ENCODE measurements at regions not wholly inside any gene's neighbourhood (a gene's known extent, or its start where the extent isn't known, plus 50 kb on each side); places are given as distances from the start of the nearest gene placed in this dataset.

DNA sequence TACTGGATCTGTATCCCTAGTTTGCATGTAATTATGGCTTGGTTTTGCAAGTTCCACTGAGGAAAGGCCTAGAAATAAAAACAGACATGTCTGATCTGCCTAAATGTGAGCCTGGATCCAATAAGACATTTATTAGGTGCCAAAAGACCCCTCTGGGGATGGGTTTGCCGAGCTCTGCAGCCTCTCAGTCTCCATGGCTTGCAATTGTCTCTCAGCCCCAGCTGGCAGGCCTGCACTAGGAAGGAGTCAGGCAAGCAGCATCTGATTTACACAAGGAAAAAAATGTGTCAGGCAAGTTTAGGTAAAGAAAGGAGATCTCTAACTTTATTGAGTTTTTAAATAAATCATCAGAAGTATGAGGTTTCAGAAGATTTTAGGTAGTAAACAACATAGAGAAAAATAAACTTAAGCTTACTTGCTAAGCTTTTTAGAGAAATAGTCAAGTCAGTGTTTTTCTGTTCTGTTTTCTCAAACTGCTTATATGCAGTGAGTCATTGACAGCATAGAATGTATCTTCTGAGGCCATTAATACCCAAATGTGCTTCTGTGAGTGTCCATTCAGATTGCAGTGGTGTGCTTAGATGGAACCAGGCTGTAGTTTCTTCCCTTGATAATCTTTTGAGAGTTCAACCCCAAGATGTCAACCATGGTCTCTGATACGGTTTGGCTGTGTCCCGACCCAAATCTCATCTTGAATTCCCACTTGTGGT is 121.0 kb downstream of the FHL5 start:
- intact Hi-C loops (cut with micrococcal nuclease; ENCODE audit: unreplicated experiment) = no loop called here

DNA sequence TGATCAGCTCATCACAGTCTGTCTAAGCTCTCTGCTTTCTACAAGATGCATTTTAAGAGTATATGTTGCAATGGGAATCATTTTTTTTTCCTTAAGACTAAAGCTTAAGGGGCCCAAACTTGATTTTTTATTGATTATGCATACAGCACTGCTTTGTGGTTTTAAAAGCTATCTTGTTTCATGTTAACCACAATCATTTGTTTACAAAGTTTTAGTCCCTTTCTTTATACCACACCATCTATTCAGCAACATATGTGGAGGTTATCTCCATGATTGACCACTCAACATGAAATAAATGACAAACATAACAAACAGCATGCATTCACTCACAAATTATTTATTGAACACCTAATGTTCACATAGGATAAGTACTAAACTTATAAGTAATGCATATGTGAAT is 119.1 kb downstream of the FHL5 start:
- Histone ChIP-seq H3K27ac (ENCODE audit: low read depth, low read length, poor library complexity, severe bottlenecking) (no peak overlapping the region), H3K4me3 (ENCODE audit: low read depth, low read length, poor library complexity, severe bottlenecking) (no peak overlapping the region), H3K4me1 (ENCODE audit: insufficient read depth, low read length, poor library complexity, severe bottlenecking) (no peaks in the 10 kb centered on the region), H3K27me3 (replicated peaks; ENCODE audit: insufficient read depth, low read depth, low read length, poor library complexity) (no peaks in the 10 kb centered on the region), H3K36me3 (ENCODE audit: insufficient read depth, low read length, poor library complexity, severe bottlenecking) (no peaks in the 10 kb centered on the region), H3K9me3 (ENCODE audit: low read depth, low read length, poor library complexity, severe bottlenecking) (no peaks in the 10 kb centered on the region)
- POLR2A ChIA-PET (ENCODE audit: low non-redundant PET) = no interaction called here
- DNase-seq (ENCODE audit: low spot score) = no peak
- no peak for TF ChIP-seq EZH2 (IDR thresholded peaks at IDR 0.05; ENCODE audit: borderline replicate concordance, low read depth, low read length, poor library complexity, severe bottlenecking)
- TF ChIP-seq, protein P1, sequence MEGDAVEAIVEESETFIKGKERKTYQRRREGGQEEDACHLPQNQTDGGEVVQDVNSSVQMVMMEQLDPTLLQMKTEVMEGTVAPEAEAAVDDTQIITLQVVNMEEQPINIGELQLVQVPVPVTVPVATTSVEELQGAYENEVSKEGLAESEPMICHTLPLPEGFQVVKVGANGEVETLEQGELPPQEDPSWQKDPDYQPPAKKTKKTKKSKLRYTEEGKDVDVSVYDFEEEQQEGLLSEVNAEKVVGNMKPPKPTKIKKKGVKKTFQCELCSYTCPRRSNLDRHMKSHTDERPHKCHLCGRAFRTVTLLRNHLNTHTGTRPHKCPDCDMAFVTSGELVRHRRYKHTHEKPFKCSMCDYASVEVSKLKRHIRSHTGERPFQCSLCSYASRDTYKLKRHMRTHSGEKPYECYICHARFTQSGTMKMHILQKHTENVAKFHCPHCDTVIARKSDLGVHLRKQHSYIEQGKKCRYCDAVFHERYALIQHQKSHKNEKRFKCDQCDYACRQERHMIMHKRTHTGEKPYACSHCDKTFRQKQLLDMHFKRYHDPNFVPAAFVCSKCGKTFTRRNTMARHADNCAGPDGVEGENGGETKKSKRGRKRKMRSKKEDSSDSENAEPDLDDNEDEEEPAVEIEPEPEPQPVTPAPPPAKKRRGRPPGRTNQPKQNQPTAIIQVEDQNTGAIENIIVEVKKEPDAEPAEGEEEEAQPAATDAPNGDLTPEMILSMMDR (conservative IDR thresholded peaks at IDR 0.05; ENCODE audit: low read depth, low read length) = no peak
- CTCF ChIA-PET = no interaction called here
- intact Hi-C loops (cut with micrococcal nuclease; ENCODE audit: unreplicated experiment) = no loop called here
- BruUV-seq (replicated peaks) = no TSS peak

More for the DNA sequence above, 121.0 kb downstream of the FHL5 start:
- CTCF ChIA-PET = no interaction called here
- POLR2A ChIA-PET (ENCODE audit: low non-redundant PET) = no interaction called here
- BruUV-seq (replicated peaks) = no TSS peak
- H3K36me3 ChIP-seq (ENCODE audit: insufficient read depth, low read length, poor library complexity, severe bottlenecking) = no peaks in the 10 kb centered on the region
- H3K27ac ChIP-seq (ENCODE audit: low read depth, low read length, poor library complexity, severe bottlenecking) = no peak overlapping the region
- H3K27me3 ChIP-seq (replicated peaks; ENCODE audit: insufficient read depth, low read depth, low read length, poor library complexity) = no peaks in the 10 kb centered on the region
- H3K4me3 ChIP-seq (ENCODE audit: low read depth, low read length, poor library complexity, severe bottlenecking) = no peak overlapping the region
- H3K9me3 ChIP-seq (ENCODE audit: low read depth, low read length, poor library complexity, severe bottlenecking) = no peaks in the 10 kb centered on the region
- no peaks in the 10 kb centered on the region for H3K4me1 ChIP-seq (ENCODE audit: insufficient read depth, low read length, poor library complexity, severe bottlenecking)
- TF ChIP-seq, protein P1 (conservative IDR thresholded peaks at IDR 0.05; ENCODE audit: low read depth, low read length) = no peak
- no peak for TF ChIP-seq EZH2 (IDR thresholded peaks at IDR 0.05; ENCODE audit: borderline replicate concordance, low read depth, low read length, poor library complexity, severe bottlenecking)
- no peak for DNase-seq (ENCODE audit: low spot score)

DNA sequence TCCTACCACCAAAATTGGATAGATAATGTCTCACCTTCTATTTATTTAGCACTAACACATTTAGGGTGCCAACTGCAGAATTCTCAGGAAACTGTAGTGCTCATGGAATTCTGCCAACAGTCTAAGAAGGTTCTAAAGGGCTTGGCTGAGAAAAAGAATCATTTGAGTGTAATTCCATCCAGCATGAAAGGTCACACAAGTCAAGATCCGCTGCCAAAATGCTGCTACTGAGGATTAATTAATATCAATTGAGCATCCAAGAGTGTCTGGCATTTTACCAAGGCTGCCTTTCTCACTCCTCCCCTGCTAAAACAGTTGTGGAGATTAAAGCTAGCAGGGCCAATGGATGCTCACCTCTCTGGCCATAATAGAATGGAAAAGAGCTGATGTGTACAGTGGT is 112.7 kb downstream of the FHL5 start:
- Histone ChIP-seq H3K27me3 (replicated peaks; ENCODE audit: insufficient read depth, low read depth, low read length, poor library complexity) (no peaks in the 10 kb centered on the region), H3K36me3 (ENCODE audit: insufficient read depth, low read length, poor library complexity, severe bottlenecking) (no peaks in the 10 kb centered on the region), H3K9me3 (ENCODE audit: low read depth, low read length, poor library complexity, severe bottlenecking) (no peaks in the 10 kb centered on the region), H3K4me1 (ENCODE audit: insufficient read depth, low read length, poor library complexity, severe bottlenecking) (no peaks in the 10 kb centered on the region), H3K27ac (ENCODE audit: low read depth, low read length, poor library complexity, severe bottlenecking) (no peak overlapping the region), H3K4me3 (ENCODE audit: low read depth, low read length, poor library complexity, severe bottlenecking) (no peak overlapping the region)
- POLR2A ChIA-PET (ENCODE audit: low non-redundant PET) = no interaction called here
- TF ChIP-seq EZH2 (IDR thresholded peaks at IDR 0.05; ENCODE audit: borderline replicate concordance, low read depth, low read length, poor library complexity, severe bottlenecking) = no peak
- TF ChIP-seq, protein P1 (conservative IDR thresholded peaks at IDR 0.05; ENCODE audit: low read depth, low read length) = no peak
- no peak for DNase-seq (ENCODE audit: low spot score)
- no TSS peak for BruUV-seq (replicated peaks)
- intact Hi-C loops (cut with micrococcal nuclease; ENCODE audit: unreplicated experiment) = no loop called here
- CTCF ChIA-PET = no interaction called here
